ENCODE measurements at regions not wholly inside any gene's neighbourhood (a gene's known extent, or its start where the extent isn't known, plus 50 kb on each side); places are given as distances from the start of the nearest gene placed in this dataset.

- DNase-seq, result no peak
Observed at GRCh38 chr5:153030755-153031725, 459.4 kb upstream of the GRIA1 start.

- no peak for DNase-seq
Observed at GRCh38 chr5:153039501-153039900, 451.0 kb upstream of the GRIA1 start.

GRCh38 chr5:153043886-153044285 is 446.6 kb upstream of the GRIA1 start:
- DNase-seq, result no peak

GRCh38 chr5:153050496-153051179 is 439.8 kb upstream of the GRIA1 start:
- DNase-seq, result no peak

GRCh38 chr5:153066281-153066680 is 424.2 kb upstream of the GRIA1 start:
- DNase-seq, result no peak

GRCh38 chr5:153067869-153068268 is 422.6 kb upstream of the GRIA1 start:
- DNase-seq, result no peak

- DNase-seq, result no peak
Observed at GRCh38 chr5:153079396-153079795, 411.1 kb upstream of the GRIA1 start.

- DNase-seq, result no peak
Observed at GRCh38 chr5:153080940-153081339, 409.5 kb upstream of the GRIA1 start.

GRCh38 chr5:153081385-153081784 is 409.1 kb upstream of the GRIA1 start:
- no peak for DNase-seq

- no peak for DNase-seq
Observed at GRCh38 chr5:153084511-153084910, 406.0 kb upstream of the GRIA1 start.

- DNase-seq, result no peak
Observed at GRCh38 chr5:153086486-153086885, 404.0 kb upstream of the GRIA1 start.

GRCh38 chr5:153088538-153088937 is 401.9 kb upstream of the GRIA1 start:
- no peak for DNase-seq

GRCh38 chr5:153094333-153094732 is 396.1 kb upstream of the GRIA1 start:
- no peak for DNase-seq

GRCh38 chr5:153096381-153096780 is 394.1 kb upstream of the GRIA1 start:
- no peak for DNase-seq

GRCh38 chr5:153099328-153099727 is 391.1 kb upstream of the GRIA1 start:
- DNase-seq, result no peak

- no peak for DNase-seq
Observed at GRCh38 chr5:153101235-153102180, 389.0 kb upstream of the GRIA1 start.

GRCh38 chr5:153116916-153117315 is 373.6 kb upstream of the GRIA1 start:
- DNase-seq, result no peak

- DNase-seq, result no peak
Observed at GRCh38 chr5:153118018-153118417, 372.5 kb upstream of the GRIA1 start.

GRCh38 chr5:153122403-153122802 is 368.1 kb upstream of the GRIA1 start:
- DNase-seq, result peak; percentile 84 to 90

- DNase-seq, result no peak
Observed at GRCh38 chr5:153130296-153130695, 360.2 kb upstream of the GRIA1 start.

- DNase-seq, result no peak
Observed at GRCh38 chr5:153135411-153135810, 355.1 kb upstream of the GRIA1 start.

- no peak for DNase-seq
Observed at GRCh38 chr5:153136910-153137614, 353.4 kb upstream of the GRIA1 start.
